Smooth muscle cell (in vitro differentiated cells): ENCODE measurements at regions not wholly inside any gene's neighbourhood (a gene's known extent, or its start where the extent isn't known, plus 50 kb on each side); places are given as distances from the start of the nearest gene placed in this dataset.

Source experiments
- DNase-seq: peaks from one replicate; lab custom pipeline; 2025; ENCODE audit not compliant: unreplicated experiment; lab: John Stamatoyannopoulos, UW
- H2AFZ ChIP-seq: fragments of 200-600 bp; sonication (generic); 2 replicates; pipeline ENCODE4 v1.6.0; 2016; ENCODE audit warnings: antibody characterized with exemption, low read depth, mild to moderate bottlenecking
- H3F3A ChIP-seq: fragments of 200-600 bp; sonication (generic); 2 replicates; pipeline ENCODE4 v1.6.0; 2017; ENCODE audit warnings: antibody characterized with exemption, low read depth
- H3K27ac ChIP-seq: fragments of 200-600 bp; sonication (generic); 2 replicates; pipeline ENCODE4 v1.5.1; 2016; ENCODE audit warnings: low read depth, mild to moderate bottlenecking
- H3K27me3 ChIP-seq: fragments of 200-600 bp; sonication (generic); 2 replicates; pipeline ENCODE4 v1.6.1; 2016; ENCODE audit warnings: low read depth, mild to moderate bottlenecking
- H3K36me3 ChIP-seq: fragments of 200-600 bp; sonication (generic); 2 replicates; pipeline ENCODE4 v1.5.1; 2016; ENCODE audit warnings: low read depth
- H3K4me1 ChIP-seq: fragments of 200-600 bp; sonication (generic); 2 replicates; pipeline ENCODE4 v1.5.1; 2016; ENCODE audit warnings: low read depth
- H3K4me2 ChIP-seq: fragments of 200-600 bp; sonication (generic); 2 replicates; pipeline ENCODE4 v1.6.0; 2016; ENCODE audit warnings: mild to moderate bottlenecking
- H3K4me3 ChIP-seq: fragments of 200-600 bp; sonication (generic); 2 replicates; pipeline ENCODE4 v1.5.1; 2016; ENCODE audit warnings: mild to moderate bottlenecking
- H3K79me2 ChIP-seq: fragments of 200-600 bp; sonication (generic); 2 replicates; pipeline ENCODE4 v1.6.0; 2016; ENCODE audit warnings: low read depth, mild to moderate bottlenecking
- H3K9ac ChIP-seq: fragments of 200-600 bp; sonication (generic); 2 replicates; pipeline ENCODE4 v1.6.0; 2016; ENCODE audit warnings: low read depth
- H3K9me3 ChIP-seq: fragments of 200-600 bp; sonication (generic); replicated peaks from 2 replicates; pipeline ENCODE4 v1.5.1; 2016; ENCODE audit warnings: low read depth
- H4K20me1 ChIP-seq: fragments of 200-600 bp; sonication (generic); 2 replicates; pipeline ENCODE4 v1.6.0; 2016; ENCODE audit warnings: low read depth
- WGBS: methylation state at CpG from one replicate; pipeline ENCODE4 v1.1.7; 2016; ENCODE audit warnings: low lambda C conversion rate; 5-methylcytosine and 5-hydroxymethylcytosine counted together
- TF ChIP-seq, protein P1 (sequence below): fragments of 200-600 bp; sonication (generic); IDR thresholded peaks from 2 replicates; pipeline ENCODE4 v1.5.1; 2017; ENCODE audit warnings: borderline replicate concordance, mild to moderate bottlenecking, antibody characterized with exemption; ENCODE audit not compliant: insufficient read depth, poor library complexity, severe bottlenecking

DNA sequence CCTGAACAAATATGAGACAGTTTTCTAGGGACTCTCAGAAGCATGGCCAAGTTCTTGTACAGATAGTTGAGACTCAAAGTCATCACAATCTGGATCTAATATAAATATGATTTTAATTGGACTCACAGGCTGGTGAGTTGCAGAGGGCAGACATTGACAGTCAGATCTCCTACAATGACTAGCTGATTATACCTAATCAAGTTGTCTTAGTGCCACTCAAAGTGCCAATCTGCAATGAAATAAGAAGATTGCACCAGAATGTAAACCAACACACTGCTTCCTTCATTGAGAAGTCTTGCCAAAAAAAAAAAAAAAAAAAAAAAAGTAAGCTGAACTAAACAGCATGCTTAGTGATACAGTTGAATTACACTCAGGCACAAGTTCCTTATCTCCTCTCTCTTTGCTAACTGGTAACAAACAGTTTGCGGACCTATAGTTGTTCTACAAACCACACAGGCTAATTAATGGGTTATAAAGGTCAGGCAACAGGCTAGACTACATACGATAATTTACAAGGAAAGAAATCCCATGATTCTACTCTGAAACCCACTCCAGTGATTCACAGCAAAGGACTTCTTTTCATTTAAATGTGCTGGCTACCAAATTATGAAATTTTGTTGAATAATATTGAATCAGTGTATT lies 107.3 kb upstream of the NIPBL start:
- Histone ChIP-seq H3K36me3 (no peaks in the 10 kb centered on the region), H3K27ac (no peak overlapping the region), H3K9me3 (peaks cover 4% of the 10 kb centered on the region), H2AFZ (no peak overlapping the region), H3F3A (no peaks in the 10 kb centered on the region), H4K20me1 (no peaks in the 10 kb centered on the region), H3K4me1 (no peaks in the 10 kb centered on the region), H3K4me3 (no peak overlapping the region), H3K79me2 (no peaks in the 10 kb centered on the region), H3K4me2 (no peak overlapping the region), H3K9ac (no peak overlapping the region), H3K27me3 (no peaks in the 10 kb centered on the region)
- DNase-seq: no peak
- WGBS: 74% methylated on average over 2 of the region's 2 CpGs
- TF ChIP-seq, protein P1, sequence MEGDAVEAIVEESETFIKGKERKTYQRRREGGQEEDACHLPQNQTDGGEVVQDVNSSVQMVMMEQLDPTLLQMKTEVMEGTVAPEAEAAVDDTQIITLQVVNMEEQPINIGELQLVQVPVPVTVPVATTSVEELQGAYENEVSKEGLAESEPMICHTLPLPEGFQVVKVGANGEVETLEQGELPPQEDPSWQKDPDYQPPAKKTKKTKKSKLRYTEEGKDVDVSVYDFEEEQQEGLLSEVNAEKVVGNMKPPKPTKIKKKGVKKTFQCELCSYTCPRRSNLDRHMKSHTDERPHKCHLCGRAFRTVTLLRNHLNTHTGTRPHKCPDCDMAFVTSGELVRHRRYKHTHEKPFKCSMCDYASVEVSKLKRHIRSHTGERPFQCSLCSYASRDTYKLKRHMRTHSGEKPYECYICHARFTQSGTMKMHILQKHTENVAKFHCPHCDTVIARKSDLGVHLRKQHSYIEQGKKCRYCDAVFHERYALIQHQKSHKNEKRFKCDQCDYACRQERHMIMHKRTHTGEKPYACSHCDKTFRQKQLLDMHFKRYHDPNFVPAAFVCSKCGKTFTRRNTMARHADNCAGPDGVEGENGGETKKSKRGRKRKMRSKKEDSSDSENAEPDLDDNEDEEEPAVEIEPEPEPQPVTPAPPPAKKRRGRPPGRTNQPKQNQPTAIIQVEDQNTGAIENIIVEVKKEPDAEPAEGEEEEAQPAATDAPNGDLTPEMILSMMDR: no peak

DNA sequence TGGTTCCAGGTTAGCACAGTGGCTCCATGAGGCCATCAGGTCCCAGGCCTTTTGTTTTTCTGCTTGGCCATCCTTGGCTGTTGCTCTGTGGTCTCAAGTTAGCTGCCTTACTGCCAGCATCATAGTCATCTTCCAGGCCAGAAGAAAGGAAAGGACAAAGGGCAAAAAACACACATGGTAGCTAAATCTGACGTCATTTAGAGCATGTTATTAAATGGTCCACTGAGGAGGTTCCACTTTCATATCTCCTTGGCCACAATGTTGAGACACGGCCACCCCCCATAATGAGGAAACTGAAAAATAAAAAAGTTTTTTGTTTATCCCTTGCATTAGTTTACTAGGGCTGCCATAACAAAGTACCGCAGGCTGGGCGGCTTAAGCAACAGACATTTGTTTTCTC lies 106.4 kb upstream of the NIPBL start:
- WGBS: 92% methylated on average over 4 of the region's 4 CpGs
- Histone ChIP-seq H3K9me3 (peaks cover 4% of the 10 kb centered on the region), H3K9ac (no peak overlapping the region), H3K4me3 (no peak overlapping the region), H3K36me3 (no peaks in the 10 kb centered on the region), H3F3A (no peaks in the 10 kb centered on the region), H3K4me2 (no peak overlapping the region), H3K27me3 (no peaks in the 10 kb centered on the region), H3K27ac (no peak overlapping the region), H3K4me1 (no peaks in the 10 kb centered on the region), H2AFZ (no peak overlapping the region), H4K20me1 (no peaks in the 10 kb centered on the region), H3K79me2 (no peaks in the 10 kb centered on the region)
- no peak for DNase-seq
- TF ChIP-seq, protein P1: no peak

DNA sequence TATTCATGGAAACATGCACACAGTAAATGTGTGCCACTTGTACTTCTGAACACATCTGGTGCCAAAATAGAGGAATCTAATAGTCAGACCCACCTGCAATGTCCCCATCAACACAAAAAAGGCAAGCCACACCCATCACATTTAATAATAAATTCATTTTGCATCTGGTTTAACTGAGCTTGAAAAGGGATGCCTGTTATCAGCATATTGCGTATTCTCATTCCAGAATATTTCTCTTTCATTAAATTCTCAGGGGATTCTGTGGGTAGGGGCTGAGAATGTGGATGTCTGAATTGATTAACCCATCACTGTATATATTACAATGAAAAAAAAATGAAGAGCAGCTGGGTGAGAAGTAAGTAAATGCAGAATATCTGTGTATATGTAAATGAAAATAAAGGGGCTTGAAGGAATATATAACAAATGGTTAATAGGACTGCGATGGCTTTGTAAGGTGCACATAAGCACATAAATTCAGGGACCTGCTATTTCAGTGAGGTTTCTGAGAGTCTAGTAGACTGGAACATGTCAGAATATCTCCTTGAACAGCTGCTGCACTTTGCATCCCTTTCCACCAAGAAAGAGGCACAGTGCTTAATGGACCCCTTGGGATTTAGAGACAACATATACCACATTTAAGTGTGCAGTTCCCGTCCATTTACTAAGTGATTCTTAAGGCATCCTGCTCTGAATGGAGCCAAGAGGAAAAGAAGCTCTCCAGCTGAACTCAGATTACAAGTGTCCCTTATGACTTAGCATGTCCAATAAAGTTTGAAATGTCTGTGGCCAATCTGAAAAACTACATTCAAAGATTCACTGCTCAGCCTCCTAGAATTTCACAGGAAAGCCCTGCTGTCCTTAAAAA lies 104.1 kb upstream of the NIPBL start:
- no peak overlapping the region for H3K27ac ChIP-seq
- TF ChIP-seq, protein P1: no peak
- 77% methylated on average over 3 of the region's 3 CpGs for WGBS

More for the DNA sequence above, 104.1 kb upstream of the NIPBL start:
- Histone ChIP-seq H3K36me3 (no peaks in the 10 kb centered on the region), H3K4me3 (no peak overlapping the region), H3K9ac (no peak overlapping the region), H4K20me1 (no peaks in the 10 kb centered on the region), H3K4me1 (no peaks in the 10 kb centered on the region), H3K27me3 (no peaks in the 10 kb centered on the region), H2AFZ (no peak overlapping the region), H3K4me2 (no peak overlapping the region), H3F3A (no peaks in the 10 kb centered on the region), H3K9me3 (no peaks in the 10 kb centered on the region), H3K79me2 (no peaks in the 10 kb centered on the region)
- DNase-seq: no peak
